ENCODE measurements at regions not wholly inside any gene's neighbourhood (a gene's known extent, or its start where the extent isn't known, plus 50 kb on each side); places are given as distances from the start of the nearest gene placed in this dataset.

- no peak for TF ChIP-seq POLR2A (IDR thresholded peaks at IDR 0.05; ENCODE audit: low read depth)
- no peak for TF ChIP-seq CTCF (IDR thresholded peaks at IDR 0.05)
Measured at GRCh38 chr16:27602103-27602502, 52.2 kb downstream of the KATNIP start.

Data from esophagus muscularis mucosa (tissue), 3 donors.